ENCODE measurements at regions not wholly inside any gene's neighbourhood (a gene's known extent, or its start where the extent isn't known, plus 50 kb on each side); places are given as distances from the start of the nearest gene placed in this dataset.

DNA sequence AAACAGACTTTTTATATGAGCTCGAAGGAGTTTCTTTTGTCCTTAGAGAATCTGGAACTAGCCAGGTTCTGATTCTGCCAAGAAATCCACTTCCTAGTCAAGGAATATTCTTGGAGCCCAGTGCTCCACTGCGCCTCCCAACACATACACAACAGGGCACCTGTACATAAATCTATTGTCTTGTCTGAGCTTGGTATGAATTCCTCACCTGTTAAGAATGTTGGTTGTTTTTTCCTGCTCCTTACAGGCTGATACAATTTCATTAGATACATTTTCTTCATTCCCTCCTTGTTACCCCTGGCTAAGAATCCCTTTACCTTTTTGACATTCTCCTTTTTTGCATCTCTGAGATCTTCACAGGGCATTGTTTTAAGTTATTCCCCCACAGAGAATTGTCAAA lies 56.0 kb upstream of the FZD7 start:
- TF ChIP-seq, protein P1, sequence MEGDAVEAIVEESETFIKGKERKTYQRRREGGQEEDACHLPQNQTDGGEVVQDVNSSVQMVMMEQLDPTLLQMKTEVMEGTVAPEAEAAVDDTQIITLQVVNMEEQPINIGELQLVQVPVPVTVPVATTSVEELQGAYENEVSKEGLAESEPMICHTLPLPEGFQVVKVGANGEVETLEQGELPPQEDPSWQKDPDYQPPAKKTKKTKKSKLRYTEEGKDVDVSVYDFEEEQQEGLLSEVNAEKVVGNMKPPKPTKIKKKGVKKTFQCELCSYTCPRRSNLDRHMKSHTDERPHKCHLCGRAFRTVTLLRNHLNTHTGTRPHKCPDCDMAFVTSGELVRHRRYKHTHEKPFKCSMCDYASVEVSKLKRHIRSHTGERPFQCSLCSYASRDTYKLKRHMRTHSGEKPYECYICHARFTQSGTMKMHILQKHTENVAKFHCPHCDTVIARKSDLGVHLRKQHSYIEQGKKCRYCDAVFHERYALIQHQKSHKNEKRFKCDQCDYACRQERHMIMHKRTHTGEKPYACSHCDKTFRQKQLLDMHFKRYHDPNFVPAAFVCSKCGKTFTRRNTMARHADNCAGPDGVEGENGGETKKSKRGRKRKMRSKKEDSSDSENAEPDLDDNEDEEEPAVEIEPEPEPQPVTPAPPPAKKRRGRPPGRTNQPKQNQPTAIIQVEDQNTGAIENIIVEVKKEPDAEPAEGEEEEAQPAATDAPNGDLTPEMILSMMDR (IDR thresholded peaks at IDR 0.05): no peak
- no peak for TF ChIP-seq POLR2AphosphoS5 (IDR thresholded peaks at IDR 0.05)
